Kidney epithelial cell (primary cell): ENCODE measurements at regions not wholly inside any gene's neighbourhood (a gene's known extent, or its start where the extent isn't known, plus 50 kb on each side); places are given as distances from the start of the nearest gene placed in this dataset.

Experiments
- DNase-seq: peaks from one replicate; pipeline ENCODE4 v3.0.0-alpha.2; 2010; ENCODE audit warnings: low read depth
- H3K27me3 ChIP-seq: 2 replicates; pipeline ENCODE4 v1.6.0; 2011; ENCODE audit warnings: low read length; ENCODE audit not compliant: control insufficient read depth, insufficient read depth
- H3K36me3 ChIP-seq: 2 replicates; pipeline ENCODE4 v1.5.1; 2011; ENCODE audit warnings: low read length; ENCODE audit not compliant: control insufficient read depth, insufficient read depth
- H3K4me3 ChIP-seq: 2 replicates; pipeline ENCODE4 v1.5.1; 2011; ENCODE audit warnings: low read depth, mild to moderate bottlenecking, control low read depth, low read length
- TF ChIP-seq, protein P1 (sequence below): IDR thresholded peaks from 2 replicates; pipeline ENCODE4 v1.5.1; 2011; ENCODE audit warnings: mild to moderate bottlenecking, moderate library complexity, low read length, control low read depth, inconsistent platforms; ENCODE audit not compliant: insufficient read depth, poor library complexity, severe bottlenecking

DNA sequence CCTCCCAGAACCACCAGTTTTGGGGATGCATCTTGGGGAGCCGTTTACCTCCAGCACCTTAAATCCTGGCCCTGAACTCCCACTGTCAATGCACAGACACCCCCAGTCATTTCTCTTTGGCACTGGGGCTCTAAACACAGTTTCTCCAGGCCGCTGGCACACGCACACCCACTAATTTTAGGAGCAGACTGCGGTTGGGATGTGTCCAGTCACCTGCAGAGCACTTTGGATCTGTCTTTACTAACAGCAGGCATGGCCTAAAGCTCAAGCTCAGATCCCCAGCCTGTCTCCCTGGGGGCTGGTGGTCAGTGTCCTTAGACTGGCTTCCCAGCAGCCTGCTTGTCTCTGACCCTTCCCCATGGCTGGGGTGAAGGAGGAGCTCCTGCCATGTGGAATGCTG, 49.9 kb downstream of the SYNE3 start:
- TF ChIP-seq, protein P1, sequence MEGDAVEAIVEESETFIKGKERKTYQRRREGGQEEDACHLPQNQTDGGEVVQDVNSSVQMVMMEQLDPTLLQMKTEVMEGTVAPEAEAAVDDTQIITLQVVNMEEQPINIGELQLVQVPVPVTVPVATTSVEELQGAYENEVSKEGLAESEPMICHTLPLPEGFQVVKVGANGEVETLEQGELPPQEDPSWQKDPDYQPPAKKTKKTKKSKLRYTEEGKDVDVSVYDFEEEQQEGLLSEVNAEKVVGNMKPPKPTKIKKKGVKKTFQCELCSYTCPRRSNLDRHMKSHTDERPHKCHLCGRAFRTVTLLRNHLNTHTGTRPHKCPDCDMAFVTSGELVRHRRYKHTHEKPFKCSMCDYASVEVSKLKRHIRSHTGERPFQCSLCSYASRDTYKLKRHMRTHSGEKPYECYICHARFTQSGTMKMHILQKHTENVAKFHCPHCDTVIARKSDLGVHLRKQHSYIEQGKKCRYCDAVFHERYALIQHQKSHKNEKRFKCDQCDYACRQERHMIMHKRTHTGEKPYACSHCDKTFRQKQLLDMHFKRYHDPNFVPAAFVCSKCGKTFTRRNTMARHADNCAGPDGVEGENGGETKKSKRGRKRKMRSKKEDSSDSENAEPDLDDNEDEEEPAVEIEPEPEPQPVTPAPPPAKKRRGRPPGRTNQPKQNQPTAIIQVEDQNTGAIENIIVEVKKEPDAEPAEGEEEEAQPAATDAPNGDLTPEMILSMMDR = no peak
- no peak for DNase-seq
- no peak overlapping the region for H3K4me3 ChIP-seq
- peaks cover 5% of the 10 kb centered on the region for H3K27me3 ChIP-seq
- no peaks in the 10 kb centered on the region for H3K36me3 ChIP-seq

DNA sequence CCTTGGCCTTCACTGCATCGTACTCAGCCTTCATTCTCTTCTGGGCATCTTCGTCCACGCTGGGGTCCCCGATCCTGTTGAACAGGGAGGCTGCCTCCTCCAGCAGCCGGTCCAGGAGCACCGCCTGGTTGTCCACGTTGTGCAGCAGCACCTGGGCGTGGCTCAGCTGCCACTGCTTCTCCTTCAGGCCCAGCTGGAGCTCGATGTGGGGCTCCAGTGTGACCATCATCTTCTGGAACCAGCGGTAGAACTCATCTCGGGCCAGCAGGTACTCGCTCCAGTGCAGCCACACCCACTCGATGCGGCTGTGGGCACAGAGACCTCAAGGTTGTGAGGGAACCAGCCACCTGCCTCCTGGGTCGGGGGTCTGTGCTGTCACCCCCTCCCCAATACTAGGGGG, 50.5 kb downstream of the SYNE3 start:
- Histone ChIP-seq H3K36me3 (no peaks in the 10 kb centered on the region), H3K27me3 (peaks cover 5% of the 10 kb centered on the region), H3K4me3 (no peak overlapping the region)
- no peak for DNase-seq
- TF ChIP-seq, protein P1 = no peak

DNA sequence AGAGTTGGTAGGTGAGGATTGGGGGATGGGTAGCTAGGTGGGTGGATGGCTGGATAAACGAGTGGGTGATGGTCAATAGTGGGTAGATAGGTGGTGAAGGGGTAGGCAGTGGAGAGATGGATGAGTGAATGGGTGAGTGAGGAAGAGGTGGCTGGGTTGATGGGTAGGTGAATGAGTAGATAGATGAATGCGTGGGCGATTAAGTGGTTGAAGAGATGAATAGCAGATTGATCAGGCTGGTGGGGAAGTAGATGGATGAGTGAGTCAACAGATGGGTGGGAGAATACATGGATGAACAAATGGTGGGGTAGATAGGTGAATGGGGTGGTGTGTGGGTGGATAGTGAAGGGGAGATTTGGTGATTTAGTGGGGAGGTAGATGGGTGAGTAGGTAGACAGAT, 51.1 kb downstream of the SYNE3 start:
- TF ChIP-seq, protein P1 = no peak
- Histone ChIP-seq H3K27me3 (peaks cover 5% of the 10 kb centered on the region), H3K36me3 (no peaks in the 10 kb centered on the region), H3K4me3 (no peak overlapping the region)
- DNase-seq = no peak

DNA sequence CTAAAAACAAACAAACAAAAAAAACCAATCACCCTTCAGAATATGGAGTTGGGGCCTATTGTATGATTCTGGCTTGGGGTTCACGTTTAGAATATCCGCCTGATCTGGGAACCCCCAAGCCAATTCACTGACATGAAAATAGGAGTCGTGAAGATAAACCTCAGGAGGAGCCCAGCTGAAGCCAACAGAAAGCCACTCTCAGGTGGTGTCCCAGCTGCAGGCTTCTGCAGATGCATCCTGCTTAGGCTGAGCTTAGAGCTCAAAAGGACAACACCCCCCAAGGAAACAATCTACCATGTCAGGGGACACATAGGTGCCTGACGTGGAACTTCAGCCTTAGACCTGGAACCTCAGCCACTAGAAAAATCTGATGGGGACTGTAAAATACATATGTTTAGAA, 51.9 kb downstream of the SYNE3 start:
- Histone ChIP-seq H3K27me3 (peaks cover 5% of the 10 kb centered on the region), H3K36me3 (no peaks in the 10 kb centered on the region), H3K4me3 (no peak overlapping the region)
- TF ChIP-seq, protein P1 = no peak
- no peak for DNase-seq

DNA sequence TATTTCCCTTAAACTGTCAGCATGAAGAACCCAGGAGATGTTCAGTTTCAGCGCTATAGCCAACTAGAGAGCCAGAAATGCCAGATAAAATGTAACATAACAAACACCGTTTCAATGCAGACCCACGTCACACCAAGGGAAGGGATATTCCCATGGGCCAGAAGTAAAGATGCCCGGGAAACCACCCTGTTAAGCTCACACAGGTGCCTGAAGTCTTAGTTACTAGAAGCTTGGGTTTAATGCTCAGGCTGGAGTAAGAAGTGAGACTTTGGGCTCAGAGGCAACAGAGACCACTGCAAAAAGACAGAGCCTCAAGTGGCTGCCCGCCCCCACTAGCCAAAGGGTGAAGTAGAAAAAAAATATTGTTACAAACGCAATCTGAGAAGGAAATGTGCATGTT, 52.3 kb downstream of the SYNE3 start:
- TF ChIP-seq, protein P1 = no peak
- Histone ChIP-seq H3K27me3 (peaks cover 5% of the 10 kb centered on the region), H3K36me3 (no peaks in the 10 kb centered on the region)

DNA sequence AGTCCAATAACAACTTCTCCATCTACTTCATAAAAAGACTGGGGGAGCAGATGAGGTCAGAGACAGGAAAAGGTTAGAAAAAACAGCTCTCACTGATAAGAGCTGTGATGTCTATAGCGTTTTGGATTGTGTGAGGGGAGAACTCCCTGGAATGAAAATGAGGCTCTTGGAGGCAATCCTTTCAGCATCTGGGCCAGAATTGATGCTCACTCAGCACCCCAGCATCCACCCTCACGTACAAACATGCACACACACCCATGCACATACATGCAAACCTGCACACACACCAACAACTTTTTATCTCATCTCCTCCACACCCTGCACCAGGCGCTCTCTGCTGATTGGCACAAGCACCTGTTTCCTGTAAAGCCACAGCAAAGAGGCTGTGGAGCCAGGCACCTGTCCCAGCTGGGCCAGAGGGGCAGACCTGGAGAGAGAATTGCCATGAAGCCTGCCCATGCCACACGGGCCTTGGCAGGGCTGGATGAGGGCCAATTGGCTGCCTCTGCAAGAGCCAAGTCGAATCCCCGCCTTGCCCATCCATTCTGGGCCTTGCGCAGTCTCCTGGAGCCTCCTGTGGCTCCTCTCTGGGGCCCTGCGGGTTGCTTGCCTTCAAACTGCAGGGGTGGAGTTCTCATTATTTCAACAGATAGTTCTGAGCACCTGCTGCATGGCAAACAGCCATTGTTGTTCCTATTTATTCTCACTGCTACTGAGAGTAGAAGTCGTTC, 53.1 kb downstream of the SYNE3 start:
- DNase-seq = no peak
- peaks cover 8% of the 10 kb centered on the region for H3K27me3 ChIP-seq
- H3K4me3 ChIP-seq = no peak overlapping the region
- TF ChIP-seq, protein P1 = no peak
- no peaks in the 10 kb centered on the region for H3K36me3 ChIP-seq

More for the DNA sequence above, 52.3 kb downstream of the SYNE3 start:
- DNase-seq = no peak
- H3K4me3 ChIP-seq = no peak overlapping the region
